ENCODE measurements at regions not wholly inside any gene's neighbourhood (a gene's known extent, or its start where the extent isn't known, plus 50 kb on each side); places are given as distances from the start of the nearest gene placed in this dataset.
A peak's percentile ranks its signal among the peaks of the same experiment; 100 is the strongest.

GRCh38 chr6:87907521-87907920 lies 140.1 kb upstream of the SPACA1 start:
- Histone ChIP-seq H3K27me3 (no peaks in the 10 kb centered on the region), H3K27ac (no peak overlapping the region), H3K36me3 (no peaks in the 10 kb centered on the region), H3K9me3 (no peaks in the 10 kb centered on the region), H3K4me1 (peaks cover 0 to 18% of the 10 kb centered on the region in 2 donors), H3K4me3 (no peak overlapping the region)
- intact Hi-C loops (cut with DNase I), result no loop called here
- ATAC-seq (peak; percentile 53), DNase-seq (no peak)
- no peak for TF ChIP-seq CTCF (IDR thresholded peaks at IDR 0.05)

- ATAC-seq (no peak), DNase-seq (no peak)
- no peak overlapping the region for H3K27ac ChIP-seq
- no peaks in the 10 kb centered on the region for H3K27me3 ChIP-seq
- no peak for TF ChIP-seq CTCF (IDR thresholded peaks at IDR 0.05)
- H3K4me3 ChIP-seq, result no peak overlapping the region
- no peaks in the 10 kb centered on the region for H3K9me3 ChIP-seq
- H3K4me1 ChIP-seq, result peaks cover 0 to 19% of the 10 kb centered on the region in 2 donors
- intact Hi-C loops (cut with DNase I), result no loop called here
- no peaks in the 10 kb centered on the region for H3K36me3 ChIP-seq
These were observed 142.5 kb upstream of the SPACA1 start for GRCh38 chr6:87905101-87905641.

GRCh38 chr6:87904011-87904410 lies 143.6 kb upstream of the SPACA1 start:
- H3K27ac ChIP-seq, result no peak overlapping the region
- H3K4me1 ChIP-seq, result peaks cover 0 to 19% of the 10 kb centered on the region in 2 donors

GRCh38 chr6:87903323-87903722 lies 144.3 kb upstream of the SPACA1 start:
- Histone ChIP-seq H3K36me3 (no peaks in the 10 kb centered on the region), H3K4me3 (no peak overlapping the region), H3K27me3 (no peaks in the 10 kb centered on the region), H3K27ac (peak overlapping the region in 1 of 2 donors; percentile 77), H3K9me3 (no peaks in the 10 kb centered on the region), H3K4me1 (peaks cover 0 to 19% of the 10 kb centered on the region in 2 donors)
- intact Hi-C loops (cut with DNase I), result no loop called here
- no peak for TF ChIP-seq CTCF (IDR thresholded peaks at IDR 0.05)
- no peak for ATAC-seq
- no peak for DNase-seq

More at GRCh38 chr6:87904011-87904410, 143.6 kb upstream of the SPACA1 start:
- intact Hi-C loops (cut with DNase I), result no loop called here
- no peaks in the 10 kb centered on the region for H3K36me3 ChIP-seq
- ATAC-seq, result no peak
- TF ChIP-seq CTCF (IDR thresholded peaks at IDR 0.05), result no peak
- DNase-seq, result no peak
- no peaks in the 10 kb centered on the region for H3K27me3 ChIP-seq
- H3K4me3 ChIP-seq, result no peak overlapping the region
- H3K9me3 ChIP-seq, result no peaks in the 10 kb centered on the region

GRCh38 chr6:87902383-87902782 lies 145.3 kb upstream of the SPACA1 start:
- H3K27me3 ChIP-seq, result no peaks in the 10 kb centered on the region
- intact Hi-C loops (cut with DNase I), result no loop called here
- no peaks in the 10 kb centered on the region for H3K9me3 ChIP-seq
- H3K36me3 ChIP-seq, result no peaks in the 10 kb centered on the region
- TF ChIP-seq CTCF (IDR thresholded peaks at IDR 0.05), result no peak
- H3K27ac ChIP-seq, result peak overlapping the region in 1 of 2 donors; percentile 77
- ATAC-seq, result no peak
- DNase-seq, result no peak
- H3K4me1 ChIP-seq, result peaks cover 0 to 19% of the 10 kb centered on the region in 2 donors
- no peak overlapping the region for H3K4me3 ChIP-seq

Data from left lung (tissue), 4 donors.